Body of pancreas (tissue), 4 donors: ENCODE measurements at regions not wholly inside any gene's neighbourhood (a gene's known extent, or its start where the extent isn't known, plus 50 kb on each side); places are given as distances from the start of the nearest gene placed in this dataset.

Experiments used
- POLR2A ChIP-seq, 3 donors: fragments of 450-650 bp; IDR thresholded peaks; one replicate each; pipeline ENCODE4 v1.6.1; 2016; ENCODE audit warnings: antibody characterized with exemption in 3 of 3, mild to moderate bottlenecking in 2 of 3
- TF ChIP-seq, protein P1 (sequence below), 7 experiments: fragments of 450-650 bp in 4 of 7; fragments of 200-600 bp in 3 of 7; sonication (generic) in 3 of 7; IDR thresholded peaks; one replicate each; pipeline ENCODE4 v1.5.1; 2016 to 2019; ENCODE audit warnings: antibody characterized with exemption in 7 of 7

DNA sequence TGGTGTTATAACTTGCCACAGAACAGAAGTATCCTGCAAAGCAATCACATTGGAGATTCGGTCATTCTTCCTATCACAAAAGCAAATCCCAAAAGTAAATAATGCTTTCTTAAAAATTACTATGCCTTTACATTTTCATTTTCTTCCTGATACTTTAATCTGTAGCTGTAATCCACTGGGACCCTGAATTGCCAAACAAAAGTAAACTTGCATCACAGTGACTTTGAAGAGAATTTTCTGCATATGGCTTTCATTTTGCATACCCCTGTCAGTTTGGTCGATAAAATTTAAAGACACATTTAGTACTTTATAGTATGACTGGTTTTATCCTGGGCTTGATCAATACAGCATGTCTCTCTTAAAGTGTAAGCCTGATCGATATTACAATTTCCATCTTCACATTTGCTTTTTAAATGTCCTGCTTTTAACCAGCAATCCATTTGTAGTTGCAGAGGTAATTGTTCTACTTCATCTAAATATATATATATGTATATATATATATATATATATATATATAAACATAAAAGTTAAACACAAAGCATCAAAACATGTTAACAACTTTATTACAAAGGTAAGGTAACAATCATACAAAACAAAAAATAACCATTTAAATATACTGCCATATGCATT is 53.7 kb upstream of the PLEKHA5 start:
- TF ChIP-seq, protein P1, sequence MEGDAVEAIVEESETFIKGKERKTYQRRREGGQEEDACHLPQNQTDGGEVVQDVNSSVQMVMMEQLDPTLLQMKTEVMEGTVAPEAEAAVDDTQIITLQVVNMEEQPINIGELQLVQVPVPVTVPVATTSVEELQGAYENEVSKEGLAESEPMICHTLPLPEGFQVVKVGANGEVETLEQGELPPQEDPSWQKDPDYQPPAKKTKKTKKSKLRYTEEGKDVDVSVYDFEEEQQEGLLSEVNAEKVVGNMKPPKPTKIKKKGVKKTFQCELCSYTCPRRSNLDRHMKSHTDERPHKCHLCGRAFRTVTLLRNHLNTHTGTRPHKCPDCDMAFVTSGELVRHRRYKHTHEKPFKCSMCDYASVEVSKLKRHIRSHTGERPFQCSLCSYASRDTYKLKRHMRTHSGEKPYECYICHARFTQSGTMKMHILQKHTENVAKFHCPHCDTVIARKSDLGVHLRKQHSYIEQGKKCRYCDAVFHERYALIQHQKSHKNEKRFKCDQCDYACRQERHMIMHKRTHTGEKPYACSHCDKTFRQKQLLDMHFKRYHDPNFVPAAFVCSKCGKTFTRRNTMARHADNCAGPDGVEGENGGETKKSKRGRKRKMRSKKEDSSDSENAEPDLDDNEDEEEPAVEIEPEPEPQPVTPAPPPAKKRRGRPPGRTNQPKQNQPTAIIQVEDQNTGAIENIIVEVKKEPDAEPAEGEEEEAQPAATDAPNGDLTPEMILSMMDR (IDR thresholded peaks at IDR 0.05): no peak
- no peak for TF ChIP-seq POLR2A (IDR thresholded peaks at IDR 0.05)
